HG03103 (cell line): ENCODE measurements at regions not wholly inside any gene's neighbourhood (a gene's known extent, or its start where the extent isn't known, plus 50 kb on each side); places are given as distances from the start of the nearest gene placed in this dataset.

Experiments used
- ATAC-seq: cut with Tn5 transposase; IDR thresholded peaks from one replicate; pipeline ENCODE4 v1.9.1; 2021; ENCODE audit warnings: low read depth; ENCODE audit not compliant: unreplicated experiment

GRCh38 chr12:97912943-97913342 lies 450.3 kb downstream of the RMST start:
- ATAC-seq = no peak

- no peak for ATAC-seq
Measured at GRCh38 chr12:97921979-97922722, 459.5 kb downstream of the RMST start.

GRCh38 chr12:97923546-97923945 lies 460.9 kb downstream of the RMST start:
- no peak for ATAC-seq

- no peak for ATAC-seq
Measured at GRCh38 chr12:97924122-97924521, 461.5 kb downstream of the RMST start.

- no peak for ATAC-seq
Measured at GRCh38 chr12:97927977-97928376, 465.4 kb downstream of the RMST start.

- ATAC-seq = no peak
Measured at GRCh38 chr12:97936165-97936564, 473.6 kb downstream of the RMST start.

GRCh38 chr12:97938031-97938430 lies 475.4 kb downstream of the RMST start:
- ATAC-seq = no peak

GRCh38 chr12:97939156-97939555 lies 476.6 kb downstream of the RMST start:
- ATAC-seq = no peak

GRCh38 chr12:97940105-97940504 lies 477.5 kb downstream of the RMST start:
- ATAC-seq = no peak

- ATAC-seq = no peak
Measured at GRCh38 chr12:97940629-97941028, 478.0 kb downstream of the RMST start.

GRCh38 chr12:97941686-97942354 lies 479.2 kb downstream of the RMST start:
- no peak for ATAC-seq

GRCh38 chr12:97943359-97943758 lies 480.8 kb downstream of the RMST start:
- ATAC-seq = no peak

- no peak for ATAC-seq
Measured at GRCh38 chr12:97944576-97944975, 482.0 kb downstream of the RMST start.

- no peak for ATAC-seq
Measured at GRCh38 chr12:97946701-97947100, 484.1 kb downstream of the RMST start.

GRCh38 chr12:97948591-97948990 lies 486.0 kb downstream of the RMST start:
- no peak for ATAC-seq

GRCh38 chr12:97951239-97951638 lies 488.6 kb downstream of the RMST start:
- no peak for ATAC-seq

- ATAC-seq = no peak
Measured at GRCh38 chr12:97951717-97952116, 489.1 kb downstream of the RMST start.

GRCh38 chr12:97957109-97957508 lies 494.5 kb downstream of the RMST start:
- ATAC-seq = no peak

GRCh38 chr12:97960225-97960624 lies 497.6 kb downstream of the RMST start:
- ATAC-seq = no peak

- ATAC-seq = peak; percentile 85
Measured at GRCh38 chr12:97960741-97961608, 498.4 kb downstream of the RMST start.

GRCh38 chr12:97967831-97968230 lies 505.2 kb downstream of the RMST start:
- ATAC-seq = no peak
